MCF 10A (cell line): ENCODE measurements at regions not wholly inside any gene's neighbourhood (a gene's known extent, or its start where the extent isn't known, plus 50 kb on each side); places are given as distances from the start of the nearest gene placed in this dataset.

Experiments
- BruUV-seq: library from RNA; stranded (reverse); fragments of 400-500 nt; replicated peaks from 2 replicates; lab custom pipeline; 2021; lab: Mats Ljungman, UMichigan
- CTCF ChIA-PET: fragments of 300-600 bp; sonication (Branson Sonifier 250); formaldehyde crosslinking; extraction: SDS; loops from one replicate; lab custom pipeline; 2021; ENCODE audit warnings: antibody characterized with exemption, inconsistent platforms; lab: Yijun Ruan, JAX
- POLR2A ChIA-PET: fragments of 300-600, 350-650 bp; sonication (Branson Sonifier 250); formaldehyde crosslinking; extraction: SDS; loops from one replicate; lab custom pipeline; 2020; ENCODE audit warnings: antibody characterized with exemption, inconsistent platforms; lab: Yijun Ruan, JAX
- DNase-seq: peaks from one replicate; pipeline ENCODE4 v3.0.0-alpha.2; 2018; ENCODE audit not compliant: unreplicated experiment
- H3K27ac Mint-ChIP-seq: one replicate; pipeline ENCODE4 v1.8.0; 2022; ENCODE audit warnings: mild to moderate bottlenecking, low read depth, mixed read lengths; ENCODE audit not compliant: unreplicated experiment
- H3K27me3 Mint-ChIP-seq: one replicate; pipeline ENCODE4 v1.8.0; 2022; ENCODE audit warnings: mixed read lengths; ENCODE audit not compliant: insufficient read depth, unreplicated experiment
- H3K36me3 Mint-ChIP-seq: one replicate; pipeline ENCODE4 v1.8.0; 2022; ENCODE audit warnings: mild to moderate bottlenecking, moderate library complexity, mixed read lengths; ENCODE audit not compliant: insufficient read depth, unreplicated experiment
- H3K4me1 Mint-ChIP-seq: one replicate; pipeline ENCODE4 v1.8.0; 2022; ENCODE audit warnings: mixed read lengths; ENCODE audit not compliant: insufficient read depth, unreplicated experiment
- H3K4me3 Mint-ChIP-seq: one replicate; pipeline ENCODE4 v1.8.0; 2022; ENCODE audit warnings: mild to moderate bottlenecking, moderate library complexity, mixed read lengths; ENCODE audit not compliant: unreplicated experiment
- H3K9me3 Mint-ChIP-seq: one replicate; pipeline ENCODE4 v1.8.0; 2022; ENCODE audit warnings: mixed read lengths; ENCODE audit not compliant: unreplicated experiment
- intact Hi-C: fragments of 100-400 bp; cut with micrococcal nuclease; formaldehyde crosslinking; loops from 2 replicates; pipeline ENCODE4 v1.14.1; 2022
- TF ChIP-seq, protein P1 (sequence below): fragments of 200-600 bp; IDR thresholded peaks from one replicate; pipeline ENCODE4 v1.8.0; 2022; ENCODE audit warnings: antibody characterized with exemption, mild to moderate bottlenecking; ENCODE audit not compliant: unreplicated experiment

DNA sequence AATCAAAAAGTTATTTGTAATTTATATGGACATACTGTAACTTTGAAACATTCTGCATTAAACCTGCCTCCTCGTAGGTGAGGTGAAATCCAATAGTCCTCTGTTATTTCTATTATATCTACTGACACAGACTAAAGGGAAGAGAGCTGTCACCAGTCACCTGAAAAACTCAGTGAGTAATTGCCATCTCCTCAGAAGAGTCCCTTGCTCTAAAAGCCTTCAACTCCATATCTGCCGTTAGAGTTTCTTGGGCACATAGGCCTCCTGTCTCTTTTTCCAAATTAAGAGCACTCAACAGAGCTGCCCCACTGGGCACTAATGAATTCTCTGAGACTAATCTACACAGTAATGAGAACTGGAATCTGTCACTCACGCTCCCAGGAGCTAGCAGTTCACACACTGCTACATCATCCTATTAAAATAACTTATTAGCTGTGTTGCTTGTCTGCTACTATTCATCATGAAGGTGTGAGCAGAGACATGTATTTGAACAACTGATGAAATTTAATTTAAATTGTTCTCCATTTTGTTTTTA, 67.3 kb upstream of the VCAN start:
- TF ChIP-seq, protein P1, sequence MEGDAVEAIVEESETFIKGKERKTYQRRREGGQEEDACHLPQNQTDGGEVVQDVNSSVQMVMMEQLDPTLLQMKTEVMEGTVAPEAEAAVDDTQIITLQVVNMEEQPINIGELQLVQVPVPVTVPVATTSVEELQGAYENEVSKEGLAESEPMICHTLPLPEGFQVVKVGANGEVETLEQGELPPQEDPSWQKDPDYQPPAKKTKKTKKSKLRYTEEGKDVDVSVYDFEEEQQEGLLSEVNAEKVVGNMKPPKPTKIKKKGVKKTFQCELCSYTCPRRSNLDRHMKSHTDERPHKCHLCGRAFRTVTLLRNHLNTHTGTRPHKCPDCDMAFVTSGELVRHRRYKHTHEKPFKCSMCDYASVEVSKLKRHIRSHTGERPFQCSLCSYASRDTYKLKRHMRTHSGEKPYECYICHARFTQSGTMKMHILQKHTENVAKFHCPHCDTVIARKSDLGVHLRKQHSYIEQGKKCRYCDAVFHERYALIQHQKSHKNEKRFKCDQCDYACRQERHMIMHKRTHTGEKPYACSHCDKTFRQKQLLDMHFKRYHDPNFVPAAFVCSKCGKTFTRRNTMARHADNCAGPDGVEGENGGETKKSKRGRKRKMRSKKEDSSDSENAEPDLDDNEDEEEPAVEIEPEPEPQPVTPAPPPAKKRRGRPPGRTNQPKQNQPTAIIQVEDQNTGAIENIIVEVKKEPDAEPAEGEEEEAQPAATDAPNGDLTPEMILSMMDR: no peak
- ChIA-PET CTCF (interaction anchor here (0.8 to 1.2 kb wide), 2 partner anchors 10 to 27 kb away, joined by 3 to 6 read pairs; no protein-coding TSS in a partner anchor), POLR2A (interaction anchor here (1.5 kb wide), 1 partner anchor 127 kb away, joined by 3 read pairs; no protein-coding TSS in a partner anchor)
- H3K36me3 Mint-ChIP-seq: no peaks in the 10 kb centered on the region
- H3K9me3 Mint-ChIP-seq: no peaks in the 10 kb centered on the region
- intact Hi-C loops: loop anchor here (10.0 kb wide), 1 partner anchor 599 kb away; no protein-coding TSS in a partner anchor
- BruUV-seq: no TSS peak
- H3K4me1 Mint-ChIP-seq: no peaks in the 10 kb centered on the region
- no peak for DNase-seq
- H3K4me3 Mint-ChIP-seq: no peak overlapping the region
- no peak overlapping the region for H3K27ac Mint-ChIP-seq
- H3K27me3 Mint-ChIP-seq: no peaks in the 10 kb centered on the region

DNA sequence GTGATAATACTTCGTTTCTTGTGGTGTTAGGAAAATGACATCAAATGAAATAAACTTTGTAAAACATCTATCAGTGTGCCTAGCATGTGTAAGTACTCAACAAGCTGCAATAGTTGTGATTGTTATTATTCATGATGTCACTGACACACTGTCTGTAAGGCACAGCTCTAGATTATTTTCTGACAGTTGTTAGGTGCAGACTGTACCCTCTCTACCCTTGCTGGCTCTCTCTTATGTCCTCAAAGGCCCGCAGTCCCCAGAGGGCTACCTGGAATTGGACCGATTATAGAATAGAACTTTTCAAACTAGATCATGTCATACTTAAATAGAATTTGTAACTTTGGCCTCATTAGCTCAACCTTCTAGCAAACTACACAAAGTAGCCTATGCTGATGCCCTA, 65.9 kb upstream of the VCAN start:
- no peak for DNase-seq
- no peak overlapping the region for H3K27ac Mint-ChIP-seq
- H3K4me3 Mint-ChIP-seq: no peak overlapping the region
- TF ChIP-seq, protein P1: no peak
- CTCF ChIA-PET: interaction anchor here (0.6 to 1.2 kb wide), 2 partner anchors 24 to 666 kb away, joined by 3 read pairs; no protein-coding TSS in a partner anchor
- BruUV-seq: no TSS peak
- H3K4me1 Mint-ChIP-seq: no peaks in the 10 kb centered on the region
- POLR2A ChIA-PET: interaction anchor here (1.5 kb wide), 1 partner anchor 128 kb away, joined by 3 read pairs; no protein-coding TSS in a partner anchor
- peaks cover 9% of the 10 kb centered on the region for H3K9me3 Mint-ChIP-seq
- no peaks in the 10 kb centered on the region for H3K36me3 Mint-ChIP-seq
- intact Hi-C loops: loop anchor here (10.0 kb wide), 1 partner anchor 601 kb away; no protein-coding TSS in a partner anchor
- H3K27me3 Mint-ChIP-seq: no peaks in the 10 kb centered on the region

DNA sequence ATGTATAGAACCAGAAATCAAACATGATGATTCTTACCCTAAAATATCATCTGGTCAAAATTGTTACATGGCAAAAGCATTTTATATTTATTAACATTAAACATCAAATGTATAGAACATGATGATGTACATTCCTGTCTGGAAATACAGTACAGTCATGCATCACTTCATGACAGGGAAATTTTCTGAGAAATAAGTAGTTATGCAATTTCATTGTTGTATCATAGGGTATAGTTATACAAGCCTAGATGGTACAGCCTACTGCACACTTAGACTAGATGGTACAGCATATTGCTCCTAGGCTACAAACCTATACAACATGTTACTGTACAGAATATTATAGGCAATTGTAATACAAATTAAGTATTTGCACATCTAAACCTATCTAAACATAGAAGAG, 64.6 kb upstream of the VCAN start:
- DNase-seq: no peak
- H3K36me3 Mint-ChIP-seq: no peaks in the 10 kb centered on the region
- no peak overlapping the region for H3K27ac Mint-ChIP-seq
- ChIA-PET CTCF (interaction anchor here (0.7 kb wide), 1 partner anchor 1095 kb away, joined by 3 read pairs; no protein-coding TSS in a partner anchor), POLR2A (no interaction called here)
- BruUV-seq: no TSS peak
- TF ChIP-seq, protein P1: no peak
- H3K4me1 Mint-ChIP-seq: no peaks in the 10 kb centered on the region
- peaks cover 12% of the 10 kb centered on the region for H3K9me3 Mint-ChIP-seq
- H3K27me3 Mint-ChIP-seq: no peaks in the 10 kb centered on the region
- no peak overlapping the region for H3K4me3 Mint-ChIP-seq
- intact Hi-C loops: loop anchor here (10.0 kb wide), 1 partner anchor 602 kb away; no protein-coding TSS in a partner anchor

DNA sequence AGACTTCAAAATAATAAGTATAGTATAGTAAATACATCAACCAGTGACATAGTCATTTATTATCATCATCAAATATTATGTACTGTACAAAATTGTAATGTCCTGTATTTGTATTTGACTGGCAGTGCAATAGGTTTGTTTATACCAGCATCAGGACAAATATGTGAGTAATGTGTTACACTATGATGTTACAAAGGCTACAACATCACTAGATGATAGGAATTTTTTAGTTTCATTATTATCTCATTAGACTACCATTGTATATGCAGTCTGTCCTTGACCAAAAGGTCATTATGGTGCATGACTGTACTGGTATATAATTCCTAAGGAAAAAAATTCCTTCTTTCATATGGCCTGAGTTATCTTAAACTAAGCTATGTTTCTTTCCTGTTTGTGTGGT, 63.6 kb upstream of the VCAN start:
- H3K27me3 Mint-ChIP-seq: no peaks in the 10 kb centered on the region
- no peak overlapping the region for H3K4me3 Mint-ChIP-seq
- no peaks in the 10 kb centered on the region for H3K4me1 Mint-ChIP-seq
- H3K9me3 Mint-ChIP-seq: peaks cover 12% of the 10 kb centered on the region
- H3K36me3 Mint-ChIP-seq: no peaks in the 10 kb centered on the region
- BruUV-seq: no TSS peak
- intact Hi-C loops: loop anchor here (10.0 kb wide), 1 partner anchor 603 kb away; no protein-coding TSS in a partner anchor
- ChIA-PET POLR2A (no interaction called here), CTCF (interaction anchor here (1.6 kb wide), 1 partner anchor 22 kb away, joined by 5 read pairs; no protein-coding TSS in a partner anchor)
- TF ChIP-seq, protein P1: no peak
- DNase-seq: no peak
- no peak overlapping the region for H3K27ac Mint-ChIP-seq
